ENCODE measurements at regions not wholly inside any gene's neighbourhood (a gene's known extent, or its start where the extent isn't known, plus 50 kb on each side); places are given as distances from the start of the nearest gene placed in this dataset.

DNA sequence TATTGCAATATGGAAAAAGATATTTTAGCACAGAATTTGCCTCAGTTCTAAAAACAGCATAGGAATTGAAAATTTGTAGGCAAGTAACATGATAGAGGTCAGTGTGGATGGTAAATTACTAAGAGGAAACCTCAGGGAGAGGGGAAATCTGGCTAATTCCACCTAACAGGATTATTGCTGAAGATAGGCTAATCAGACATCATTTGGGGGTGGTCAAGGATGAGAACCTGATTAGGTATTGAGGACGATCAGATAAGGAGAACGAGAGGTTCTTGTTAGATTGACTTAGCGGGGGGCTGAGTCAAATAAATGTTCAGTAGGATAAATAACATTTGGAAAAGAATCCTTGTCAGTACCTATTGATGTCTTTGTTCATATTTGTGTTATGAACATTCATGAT lies 543.2 kb upstream of the LRRTM4 start:
- Histone ChIP-seq H4K20me1 (ENCODE audit: control insufficient read depth, insufficient read depth, insufficient read length) (no peaks in the 10 kb centered on the region), H3K9me3 (ENCODE audit: control insufficient read depth, low read depth, low read length) (no peaks in the 10 kb centered on the region), H3K4me2 (ENCODE audit: insufficient read depth, insufficient read length, low read length) (no peak overlapping the region), H3K23me2 (ENCODE audit: insufficient read length, low read depth, low read length, poor library complexity, severe bottlenecking) (no peaks in the 10 kb centered on the region), H3K18ac (ENCODE audit: insufficient read length, low read depth, low read length) (no peak overlapping the region), H2BK5ac (ENCODE audit: insufficient read length, low read length) (no peak overlapping the region), H3K14ac (ENCODE audit: insufficient read depth, low read length) (no peak overlapping the region), H3K9ac (ENCODE audit: extremely low read depth, insufficient read length, low read length) (no peak overlapping the region), H3K79me1 (ENCODE audit: insufficient read depth, low read depth, low read length, poor library complexity, severe bottlenecking) (no peaks in the 10 kb centered on the region), H3K23ac (ENCODE audit: insufficient read length, low read depth, low read length) (no peak overlapping the region), H3K4me1 (ENCODE audit: insufficient read depth, low read length) (no peaks in the 10 kb centered on the region), H2BK15ac (ENCODE audit: low read depth, low read length) (no peak overlapping the region), H4K5ac (ENCODE audit: insufficient read length, low read depth, low read length) (no peak overlapping the region), H4K91ac (ENCODE audit: insufficient read length, low read depth, low read length) (no peak overlapping the region), H2BK20ac (ENCODE audit: low read depth, low read length, poor library complexity, severe bottlenecking) (no peak overlapping the region), H2BK12ac (ENCODE audit: insufficient read length, low read depth, low read length) (no peak overlapping the region), H4K8ac (replicated peaks; ENCODE audit: insufficient read length, low read depth, low read length) (no peak overlapping the region), H3K27ac (ENCODE audit: insufficient read length, low read depth, low read length) (no peak overlapping the region), H3K27me3 (ENCODE audit: insufficient read depth, low read length) (no peaks in the 10 kb centered on the region), H3T11ph (ENCODE audit: low read length) (no peak overlapping the region), H2BK120ac (ENCODE audit: low read depth, low read length, poor library complexity, severe bottlenecking) (no peak overlapping the region), H2AFZ (ENCODE audit: low read length) (no peak overlapping the region), H3K4ac (ENCODE audit: low read depth, low read length) (no peak overlapping the region), H3K56ac (ENCODE audit: insufficient read length, low read depth, low read length) (no peak overlapping the region), H3K79me2 (ENCODE audit: insufficient read depth, low read length) (no peaks in the 10 kb centered on the region), H2AK5ac (ENCODE audit: insufficient read length, low read length) (no peak overlapping the region)
- Mint-ChIP-seq H3K4me3 (no peak overlapping the region), H3K27me3 (ENCODE audit: low read depth) (no peaks in the 10 kb centered on the region), H3K27ac (no peak overlapping the region), H3K4me1 (peaks cover 0 to 2% of the 10 kb centered on the region in 2 experiments; a peak in 2 of 4 replicates), H3K9me3 (no peaks in the 10 kb centered on the region), H3K36me3 (ENCODE audit: insufficient read depth in 1 of 3, low read depth in 3 of 3) (no peaks in the 10 kb centered on the region)
- WGBS (ENCODE audit: extremely low coverage, insufficient read length, low lambda C conversion rate) = no CpG with 5 or more reads among the region's 3 CpGs
- no peak for DNase-seq
- TF ChIP-seq CTCF (conservative IDR thresholded peaks at IDR 0.05) = no peak

All from H9 (cell line).